Activated CD8-positive, alpha-beta T cell treated with anti-CD3 and anti-CD28 coated beads for 36 hours (primary cell): ENCODE measurements at regions not wholly inside any gene's neighbourhood (a gene's known extent, or its start where the extent isn't known, plus 50 kb on each side); places are given as distances from the start of the nearest gene placed in this dataset.

Experiments
- ATAC-seq: fragments of 200-7000 bp; cut with Tn5 transposase; one replicate; pipeline ENCODE4 v1.10.0; 2021; ENCODE audit warnings: mild to moderate bottlenecking, moderate library complexity
- CTCF ChIA-PET: fragments of 350-600 bp; sonication (Branson Sonifier 250); formaldehyde crosslinking; loops from one replicate; lab custom pipeline; 2021; ENCODE audit warnings: antibody characterized with exemption; lab: Charles Lee
- POLR2A ChIA-PET: fragments of 350-600 bp; sonication (Branson Sonifier 250); formaldehyde crosslinking; loops from one replicate; lab custom pipeline; 2021; ENCODE audit warnings: antibody characterized with exemption; lab: Charles Lee
- DNase-seq: peaks from one replicate; pipeline ENCODE4 v3.0.0-alpha.2; 2020
- H3K27ac Mint-ChIP-seq: one replicate; pipeline ENCODE4 v1.8.0; 2021; ENCODE audit warnings: mild to moderate bottlenecking, mixed read lengths
- H3K27me3 Mint-ChIP-seq: one replicate; pipeline ENCODE4 v1.8.0; 2021; ENCODE audit warnings: mixed read lengths
- H3K36me3 Mint-ChIP-seq: one replicate; pipeline ENCODE4 v1.8.0; 2021; ENCODE audit warnings: low read depth, mixed read lengths
- H3K4me1 Mint-ChIP-seq: one replicate; pipeline ENCODE4 v1.8.0; 2021; ENCODE audit warnings: low read depth, mixed read lengths
- H3K4me3 Mint-ChIP-seq: one replicate; pipeline ENCODE4 v1.8.0; 2021; ENCODE audit warnings: mild to moderate bottlenecking, moderate library complexity, mixed read lengths
- H3K9me3 Mint-ChIP-seq: one replicate; pipeline ENCODE4 v1.8.0; 2021; ENCODE audit warnings: mixed read lengths
- intact Hi-C: fragments of 100-400 bp; cut with micrococcal nuclease; formaldehyde crosslinking; loops from one replicate; pipeline ENCODE4 v1.10.0; 2022
- TF ChIP-seq, protein P1 (sequence below): fragments of 200-600 bp; IDR thresholded peaks from one replicate; pipeline ENCODE4 v1.8.0; 2022; ENCODE audit warnings: antibody characterized with exemption, mild to moderate bottlenecking

GRCh38 chr2:59630789-59631188, 922.7 kb downstream of the BCL11A start:
- intact Hi-C loops: no loop called here
- no peaks in the 10 kb centered on the region for H3K36me3 Mint-ChIP-seq
- no peak overlapping the region for H3K27ac Mint-ChIP-seq
- DNase-seq: no peak
- H3K9me3 Mint-ChIP-seq: peaks cover 2% of the 10 kb centered on the region
- no peaks in the 10 kb centered on the region for H3K4me1 Mint-ChIP-seq
- ChIA-PET POLR2A (no interaction called here), CTCF (no interaction called here)
- H3K4me3 Mint-ChIP-seq: no peak overlapping the region
- no peak for ATAC-seq
- TF ChIP-seq, protein P1, sequence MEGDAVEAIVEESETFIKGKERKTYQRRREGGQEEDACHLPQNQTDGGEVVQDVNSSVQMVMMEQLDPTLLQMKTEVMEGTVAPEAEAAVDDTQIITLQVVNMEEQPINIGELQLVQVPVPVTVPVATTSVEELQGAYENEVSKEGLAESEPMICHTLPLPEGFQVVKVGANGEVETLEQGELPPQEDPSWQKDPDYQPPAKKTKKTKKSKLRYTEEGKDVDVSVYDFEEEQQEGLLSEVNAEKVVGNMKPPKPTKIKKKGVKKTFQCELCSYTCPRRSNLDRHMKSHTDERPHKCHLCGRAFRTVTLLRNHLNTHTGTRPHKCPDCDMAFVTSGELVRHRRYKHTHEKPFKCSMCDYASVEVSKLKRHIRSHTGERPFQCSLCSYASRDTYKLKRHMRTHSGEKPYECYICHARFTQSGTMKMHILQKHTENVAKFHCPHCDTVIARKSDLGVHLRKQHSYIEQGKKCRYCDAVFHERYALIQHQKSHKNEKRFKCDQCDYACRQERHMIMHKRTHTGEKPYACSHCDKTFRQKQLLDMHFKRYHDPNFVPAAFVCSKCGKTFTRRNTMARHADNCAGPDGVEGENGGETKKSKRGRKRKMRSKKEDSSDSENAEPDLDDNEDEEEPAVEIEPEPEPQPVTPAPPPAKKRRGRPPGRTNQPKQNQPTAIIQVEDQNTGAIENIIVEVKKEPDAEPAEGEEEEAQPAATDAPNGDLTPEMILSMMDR: no peak
- H3K27me3 Mint-ChIP-seq: no peaks in the 10 kb centered on the region

DNA sequence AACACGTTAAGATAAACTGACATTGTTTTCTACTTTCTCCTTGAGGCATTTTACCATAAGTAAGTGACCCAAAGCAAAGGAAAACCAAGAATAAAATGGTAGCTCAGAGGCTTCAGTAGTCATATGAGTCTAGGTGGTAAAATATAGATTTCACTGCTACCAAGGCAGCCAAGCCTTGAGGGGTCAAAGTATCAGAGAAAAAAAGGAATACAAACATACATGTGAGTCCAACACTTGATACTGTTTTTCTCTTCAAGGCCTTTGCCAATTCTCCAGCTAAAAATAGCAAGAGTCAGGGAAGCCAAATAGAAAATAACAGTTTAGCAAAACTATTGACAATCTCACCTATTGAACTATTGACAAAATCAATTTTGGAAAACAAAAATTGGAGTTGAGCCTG, 925.9 kb downstream of the BCL11A start:
- DNase-seq (no peak), ATAC-seq (no peak)
- intact Hi-C loops: no loop called here
- ChIA-PET POLR2A (no interaction called here), CTCF (no interaction called here)
- Mint-ChIP-seq H3K4me1 (no peaks in the 10 kb centered on the region), H3K27me3 (no peaks in the 10 kb centered on the region), H3K36me3 (no peaks in the 10 kb centered on the region), H3K4me3 (no peak overlapping the region), H3K27ac (no peak overlapping the region), H3K9me3 (peaks cover 2% of the 10 kb centered on the region)
- TF ChIP-seq, protein P1: no peak

DNA sequence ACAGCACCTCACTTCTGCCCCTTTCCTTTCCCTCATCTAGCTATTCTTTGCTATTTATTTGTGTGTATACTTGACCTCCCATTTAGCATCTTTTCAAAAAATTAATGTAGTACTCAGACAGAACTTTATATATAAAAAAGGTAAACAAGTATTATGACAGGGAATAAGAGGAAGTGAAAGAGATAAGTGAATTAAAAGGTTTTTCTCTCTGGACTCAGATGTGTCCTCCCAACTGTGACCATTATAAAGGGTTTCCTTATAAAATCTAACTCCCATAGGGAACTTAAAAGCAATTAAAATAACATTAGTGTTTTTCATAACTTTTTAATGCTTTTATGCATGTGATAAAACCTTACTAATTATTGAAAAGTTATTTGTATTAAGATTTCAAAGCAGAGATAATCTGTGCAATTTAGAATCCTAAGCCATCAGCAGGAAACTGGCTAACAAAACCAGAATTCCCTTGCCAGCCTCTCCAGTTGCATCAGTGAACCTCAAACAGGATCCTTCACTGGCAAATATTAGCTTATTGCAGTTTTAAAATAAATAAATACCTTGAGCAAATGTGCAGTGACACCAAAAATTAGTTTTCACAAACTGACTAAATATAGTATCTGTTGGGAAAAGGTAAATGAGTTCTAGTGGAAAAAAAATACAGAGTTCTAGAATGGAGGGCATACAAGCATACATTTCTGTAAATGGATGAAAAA, 930.7 kb downstream of the BCL11A start:
- H3K27me3 Mint-ChIP-seq: no peaks in the 10 kb centered on the region
- TF ChIP-seq, protein P1: no peak
- CTCF ChIA-PET: no interaction called here

GRCh38 chr2:59604123-59604522, 949.3 kb downstream of the BCL11A start:
- ChIA-PET POLR2A (no interaction called here), CTCF (no interaction called here)
- TF ChIP-seq, protein P1: no peak
- peaks cover 2% of the 10 kb centered on the region for H3K9me3 Mint-ChIP-seq
- DNase-seq (no peak), ATAC-seq (no peak)
- intact Hi-C loops: no loop called here
- no peaks in the 10 kb centered on the region for H3K36me3 Mint-ChIP-seq
- H3K4me3 Mint-ChIP-seq: no peak overlapping the region
- H3K27me3 Mint-ChIP-seq: no peaks in the 10 kb centered on the region
- no peaks in the 10 kb centered on the region for H3K4me1 Mint-ChIP-seq
- H3K27ac Mint-ChIP-seq: no peak overlapping the region

More for the DNA sequence above, 930.7 kb downstream of the BCL11A start:
- Mint-ChIP-seq H3K4me3 (no peak overlapping the region), H3K36me3 (no peaks in the 10 kb centered on the region), H3K9me3 (peaks cover 7% of the 10 kb centered on the region), H3K27ac (no peak overlapping the region), H3K4me1 (no peaks in the 10 kb centered on the region)
- ATAC-seq (no peak), DNase-seq (no peak)
- POLR2A ChIA-PET: no interaction called here
- intact Hi-C loops: no loop called here

DNA sequence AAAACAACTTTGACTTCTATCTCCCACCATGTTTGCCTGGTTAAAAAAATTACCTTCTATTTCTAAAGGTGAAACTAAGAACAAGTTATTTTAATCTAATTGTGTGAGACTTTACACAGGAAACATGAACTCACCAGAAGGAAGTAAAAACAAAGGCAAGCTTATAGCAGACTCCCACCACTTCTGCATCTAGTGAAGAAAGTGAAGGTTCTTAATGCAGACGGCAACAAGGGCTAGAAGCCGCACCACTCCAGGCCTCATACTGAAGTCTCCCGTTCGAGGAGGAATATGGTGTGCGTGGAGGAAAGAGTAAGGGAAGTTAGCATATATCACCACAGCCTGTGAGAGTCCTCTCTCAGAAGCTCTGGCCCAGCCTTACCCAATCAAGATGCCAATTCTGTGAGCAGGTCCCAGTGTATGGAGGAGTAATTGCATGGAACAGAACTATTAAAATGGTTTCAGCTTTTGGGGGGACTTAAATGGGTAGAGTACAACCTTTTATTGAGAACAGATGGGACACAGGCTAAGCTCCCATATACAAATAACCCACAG, 958.7 kb downstream of the BCL11A start:
- H3K9me3 Mint-ChIP-seq: no peaks in the 10 kb centered on the region
- no peak for ATAC-seq
- H3K27ac Mint-ChIP-seq: no peak overlapping the region
- intact Hi-C loops: no loop called here
- peaks cover 9% of the 10 kb centered on the region for H3K4me1 Mint-ChIP-seq
- no peaks in the 10 kb centered on the region for H3K27me3 Mint-ChIP-seq
- TF ChIP-seq, protein P1: no peak
- no peaks in the 10 kb centered on the region for H3K36me3 Mint-ChIP-seq
- no peak for DNase-seq
- ChIA-PET CTCF (interaction anchor here (1.1 kb wide), 1 partner anchor 10 kb away, joined by 4 read pairs; no protein-coding TSS in a partner anchor), POLR2A (no interaction called here)
- no peak overlapping the region for H3K4me3 Mint-ChIP-seq
